Memory B cell (primary cell): ENCODE measurements at regions not wholly inside any gene's neighbourhood (a gene's known extent, or its start where the extent isn't known, plus 50 kb on each side); places are given as distances from the start of the nearest gene placed in this dataset.

Experiments used
- ATAC-seq: fragments of 150-1000 bp; cut with Tn5 transposase; 2 replicates; pipeline ENCODE4 v1.10.0; 2021; ENCODE audit warnings: low read depth, mild to moderate bottlenecking, moderate library complexity
- DNase-seq, 2 donors: peaks; one replicate each; pipeline ENCODE4 v3.0.0; 2022; ENCODE audit warnings: low spot score in 2 of 2
- H3K27ac Mint-ChIP-seq: one replicate; pipeline ENCODE4 v1.8.0; 2022; ENCODE audit warnings: mild to moderate bottlenecking, moderate library complexity, mixed read lengths
- H3K27me3 Mint-ChIP-seq: one replicate; pipeline ENCODE4 v1.8.0; 2022; ENCODE audit warnings: mixed read lengths
- H3K36me3 Mint-ChIP-seq: one replicate; pipeline ENCODE4 v1.8.0; 2022; ENCODE audit warnings: mild to moderate bottlenecking, mixed read lengths
- H3K4me1 Mint-ChIP-seq: one replicate; pipeline ENCODE4 v1.8.0; 2022; ENCODE audit warnings: mixed read lengths
- H3K4me3 Mint-ChIP-seq: one replicate; pipeline ENCODE4 v1.8.0; 2022; ENCODE audit warnings: mild to moderate bottlenecking, moderate library complexity, mixed read lengths
- H3K9me3 Mint-ChIP-seq: one replicate; pipeline ENCODE4 v1.8.0; 2022; ENCODE audit warnings: mixed read lengths

DNA sequence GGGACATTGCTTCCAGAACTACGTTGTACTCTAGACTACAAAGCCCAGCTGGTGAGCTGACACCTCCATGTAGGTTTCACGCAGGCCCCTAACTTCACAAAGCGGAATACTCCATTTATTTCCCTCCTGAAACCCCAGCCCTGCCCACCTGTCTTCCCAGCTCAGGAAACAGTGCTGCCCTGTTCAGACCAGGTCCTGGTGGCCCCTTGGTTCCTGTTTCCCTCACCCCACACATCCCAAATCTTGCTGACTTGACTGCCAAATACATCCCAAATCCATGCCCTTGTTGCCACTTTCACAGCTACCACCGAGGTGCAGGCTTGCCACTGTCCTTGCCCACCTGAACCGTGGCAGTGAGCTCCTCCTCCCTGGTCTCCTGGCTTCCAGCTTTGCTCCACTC is 113.1 kb upstream of the PTPN1 start:
- H3K4me1 Mint-ChIP-seq, result peaks cover 8% of the 10 kb centered on the region
- H3K27me3 Mint-ChIP-seq, result peaks cover 13% of the 10 kb centered on the region
- DNase-seq (no peak), ATAC-seq (no peak)
- no peak overlapping the region for H3K27ac Mint-ChIP-seq
- no peak overlapping the region for H3K4me3 Mint-ChIP-seq
- no peaks in the 10 kb centered on the region for H3K9me3 Mint-ChIP-seq
- no peaks in the 10 kb centered on the region for H3K36me3 Mint-ChIP-seq

DNA sequence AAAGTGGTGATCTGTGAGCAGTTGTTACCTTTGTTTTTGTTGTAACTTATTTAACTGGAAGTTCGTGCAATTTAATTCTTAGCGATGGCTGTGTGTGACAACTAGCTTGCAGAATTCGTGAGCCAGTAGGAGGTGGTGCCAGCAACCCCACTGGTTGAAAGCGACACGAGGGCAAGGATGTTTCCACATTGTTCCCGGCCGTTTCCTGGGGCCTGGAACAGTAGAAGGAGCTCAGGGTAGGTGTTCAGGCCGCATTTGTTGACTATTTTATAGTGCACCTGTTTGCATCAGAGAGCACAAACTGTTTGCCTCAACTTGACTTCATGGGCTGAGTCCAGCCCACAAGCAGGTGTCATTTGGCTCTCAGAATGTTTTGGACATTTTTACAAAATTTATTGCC is 112.1 kb upstream of the PTPN1 start:
- no peak for ATAC-seq
- DNase-seq, result no peak
- H3K4me1 Mint-ChIP-seq, result peaks cover 8% of the 10 kb centered on the region

DNA sequence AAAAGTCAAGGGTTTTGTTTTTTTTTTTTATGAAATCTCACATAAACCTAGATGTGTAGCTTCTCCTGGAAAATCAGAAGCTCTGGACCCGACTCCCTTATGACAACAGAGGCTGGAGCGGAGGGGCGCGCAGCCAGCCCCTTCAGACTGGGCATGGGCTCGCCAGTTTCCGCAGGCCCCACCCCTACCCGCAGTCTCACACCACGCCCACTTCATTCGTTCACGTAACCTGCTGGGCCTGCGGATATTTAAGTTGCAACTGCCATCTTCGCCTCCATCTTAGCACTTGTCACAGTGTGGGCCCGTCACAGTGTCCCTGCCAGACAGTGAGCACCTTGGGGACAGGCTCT is 111.7 kb upstream of the PTPN1 start:
- peaks cover 8% of the 10 kb centered on the region for H3K4me1 Mint-ChIP-seq
- no peaks in the 10 kb centered on the region for H3K36me3 Mint-ChIP-seq

More for the DNA sequence above, 112.1 kb upstream of the PTPN1 start:
- no peak overlapping the region for H3K4me3 Mint-ChIP-seq
- no peaks in the 10 kb centered on the region for H3K9me3 Mint-ChIP-seq
- no peak overlapping the region for H3K27ac Mint-ChIP-seq
- peaks cover 13% of the 10 kb centered on the region for H3K27me3 Mint-ChIP-seq
- no peaks in the 10 kb centered on the region for H3K36me3 Mint-ChIP-seq

DNA sequence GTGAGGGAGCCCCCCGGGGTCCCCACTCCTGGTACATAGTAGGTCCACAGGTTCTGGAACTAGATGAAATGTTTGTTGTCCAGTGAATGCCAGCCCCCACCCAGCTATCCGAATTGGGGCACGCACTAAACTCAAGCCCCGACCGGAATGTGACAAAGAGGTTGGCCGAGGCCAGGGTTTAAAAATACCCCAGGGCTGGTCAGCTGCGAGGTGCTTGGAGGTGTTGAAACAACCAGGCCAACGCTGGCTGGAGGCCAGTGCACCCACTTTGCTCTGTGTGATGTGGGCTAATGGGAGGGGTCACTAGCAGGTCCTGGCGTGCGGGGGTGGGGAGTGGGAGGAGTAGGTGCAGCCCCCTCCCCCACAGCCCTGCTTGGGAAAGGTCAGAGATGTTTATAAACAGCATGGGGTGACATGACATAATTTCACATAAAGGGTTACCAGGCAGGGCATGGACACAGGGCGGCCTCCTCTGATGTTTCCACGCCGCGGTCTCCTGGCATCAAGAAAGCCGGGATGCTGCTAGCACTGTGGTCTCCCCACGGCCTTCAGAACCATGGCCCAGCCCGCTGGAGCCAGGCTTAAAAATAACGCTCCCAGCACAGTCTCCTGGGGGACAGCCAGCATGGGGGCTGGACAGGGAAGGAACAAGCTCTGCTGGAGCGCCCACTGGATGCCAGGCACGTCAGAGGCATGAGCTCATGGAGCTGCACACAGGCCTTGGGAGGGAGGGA is 111.2 kb upstream of the PTPN1 start:
- peaks cover 13% of the 10 kb centered on the region for H3K27me3 Mint-ChIP-seq
- no peak for ATAC-seq
- H3K4me3 Mint-ChIP-seq, result no peak overlapping the region
- H3K4me1 Mint-ChIP-seq, result peaks cover 8% of the 10 kb centered on the region
- DNase-seq, result no peak
- H3K9me3 Mint-ChIP-seq, result no peaks in the 10 kb centered on the region
- no peaks in the 10 kb centered on the region for H3K36me3 Mint-ChIP-seq
- no peak overlapping the region for H3K27ac Mint-ChIP-seq

More for the DNA sequence above, 111.7 kb upstream of the PTPN1 start:
- H3K27ac Mint-ChIP-seq, result no peak overlapping the region
- H3K9me3 Mint-ChIP-seq, result no peaks in the 10 kb centered on the region
- H3K27me3 Mint-ChIP-seq, result peaks cover 13% of the 10 kb centered on the region
- no peak overlapping the region for H3K4me3 Mint-ChIP-seq
- DNase-seq, result no peak
- no peak for ATAC-seq

DNA sequence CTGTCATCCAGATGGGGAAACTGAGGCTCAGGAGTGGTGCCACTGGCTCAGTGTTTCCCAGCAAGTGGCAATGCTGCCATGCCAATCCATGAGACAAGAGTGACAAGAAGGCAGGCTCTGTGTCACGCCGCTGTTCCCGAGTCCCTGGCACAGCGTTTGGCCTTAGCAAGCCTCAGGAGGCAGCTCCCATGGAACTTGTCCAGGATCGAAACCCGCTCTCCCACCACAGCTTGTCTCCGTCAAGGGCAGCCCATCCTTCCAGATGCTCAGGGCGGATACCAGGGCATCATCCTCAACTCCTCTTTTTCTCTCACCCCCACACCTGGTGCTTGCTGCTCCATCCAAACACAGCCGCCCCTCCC is 110.6 kb upstream of the PTPN1 start:
- ATAC-seq (no peak), DNase-seq (no peak)
- Mint-ChIP-seq H3K27ac (no peak overlapping the region), H3K36me3 (no peaks in the 10 kb centered on the region), H3K27me3 (peaks cover 17% of the 10 kb centered on the region), H3K9me3 (no peaks in the 10 kb centered on the region), H3K4me1 (peaks cover 7% of the 10 kb centered on the region), H3K4me3 (no peak overlapping the region)

DNA sequence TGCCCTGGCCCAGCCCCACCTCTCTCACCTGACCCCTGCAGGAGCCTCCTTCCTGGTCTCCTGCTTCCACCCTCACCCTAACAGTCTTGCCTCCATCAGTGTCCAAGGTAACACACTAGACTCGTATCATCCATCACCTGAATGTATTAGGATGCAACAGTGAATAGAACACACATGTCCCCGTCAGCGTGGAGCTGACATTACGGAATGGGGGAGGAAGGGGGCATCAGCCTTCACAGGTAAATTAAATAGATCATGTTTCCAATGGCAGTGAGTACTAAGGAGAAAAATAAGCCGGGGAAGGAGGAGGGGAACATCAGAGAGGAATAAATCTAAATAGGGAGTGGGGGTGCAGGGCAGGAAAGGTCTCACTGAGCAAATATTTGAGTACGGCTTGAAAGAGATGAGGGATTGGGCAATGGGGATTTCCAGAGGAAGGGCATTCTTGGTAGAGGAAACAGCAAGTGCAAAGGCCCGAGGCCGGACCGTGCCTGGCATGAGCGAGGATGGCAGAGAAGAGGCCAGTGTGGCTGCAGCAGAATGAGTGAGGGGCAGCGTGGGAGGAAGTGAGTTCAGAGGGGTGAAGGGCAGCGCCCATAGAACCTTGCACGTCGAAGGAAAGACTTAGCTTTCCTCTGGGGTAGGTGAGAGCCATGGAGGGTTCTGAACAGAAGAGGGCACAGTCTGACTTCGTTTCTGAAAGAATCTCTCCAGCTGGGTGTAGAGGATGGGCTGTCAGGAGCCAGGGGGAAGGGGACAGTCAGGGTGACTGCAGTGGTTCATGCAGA is 110.1 kb upstream of the PTPN1 start:
- no peak for ATAC-seq
- peaks cover 1% of the 10 kb centered on the region for H3K4me1 Mint-ChIP-seq
- H3K27ac Mint-ChIP-seq, result no peak overlapping the region
- no peak overlapping the region for H3K4me3 Mint-ChIP-seq
- H3K36me3 Mint-ChIP-seq, result no peaks in the 10 kb centered on the region
- H3K9me3 Mint-ChIP-seq, result no peaks in the 10 kb centered on the region
- H3K27me3 Mint-ChIP-seq, result peaks cover 16% of the 10 kb centered on the region
- no peak for DNase-seq

DNA sequence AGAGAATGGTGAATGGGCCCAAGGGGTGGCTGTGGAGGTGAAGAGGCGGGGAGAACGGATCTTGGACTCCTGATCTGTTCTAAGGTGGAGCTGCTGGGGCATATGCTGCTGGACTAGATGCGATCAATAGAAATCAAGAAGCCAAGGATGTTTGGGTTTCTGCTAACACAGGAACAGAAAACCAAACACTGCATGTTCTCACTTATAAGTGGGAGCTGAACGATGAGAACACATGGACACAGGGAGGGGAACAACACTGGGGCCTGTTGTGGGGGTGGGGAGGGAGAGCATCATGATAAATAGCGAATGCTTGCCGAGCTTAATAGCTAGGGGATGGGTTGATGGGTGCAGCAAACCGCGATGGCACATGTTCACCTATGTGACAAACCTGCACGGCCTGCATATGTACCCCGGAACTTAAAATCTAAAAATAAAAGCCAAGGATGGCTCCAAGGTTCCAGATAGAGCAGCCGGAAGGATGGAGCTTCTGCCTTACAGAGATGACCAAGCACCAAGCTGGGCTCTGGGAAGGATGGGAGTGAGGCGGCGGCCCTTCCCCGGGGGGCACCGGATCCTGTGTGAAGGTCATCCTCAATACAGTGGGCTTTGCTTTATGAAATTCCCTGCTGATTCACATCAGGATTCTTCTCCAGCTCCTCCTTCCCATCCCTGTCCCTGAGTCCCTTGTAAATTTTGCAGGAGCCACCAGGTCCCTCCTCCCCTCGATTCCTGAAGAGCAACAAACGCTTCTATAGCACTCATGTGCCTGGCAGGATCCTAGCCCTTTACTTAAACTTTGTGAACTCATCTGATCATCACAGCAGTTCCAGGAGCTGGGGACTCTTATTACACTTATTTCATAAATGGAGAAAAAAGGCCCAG is 109.2 kb upstream of the PTPN1 start:
- Mint-ChIP-seq H3K4me3 (no peak overlapping the region), H3K9me3 (no peaks in the 10 kb centered on the region), H3K4me1 (no peaks in the 10 kb centered on the region), H3K27me3 (peaks cover 17% of the 10 kb centered on the region), H3K27ac (no peak overlapping the region), H3K36me3 (no peaks in the 10 kb centered on the region)
- ATAC-seq (no peak), DNase-seq (no peak)

DNA sequence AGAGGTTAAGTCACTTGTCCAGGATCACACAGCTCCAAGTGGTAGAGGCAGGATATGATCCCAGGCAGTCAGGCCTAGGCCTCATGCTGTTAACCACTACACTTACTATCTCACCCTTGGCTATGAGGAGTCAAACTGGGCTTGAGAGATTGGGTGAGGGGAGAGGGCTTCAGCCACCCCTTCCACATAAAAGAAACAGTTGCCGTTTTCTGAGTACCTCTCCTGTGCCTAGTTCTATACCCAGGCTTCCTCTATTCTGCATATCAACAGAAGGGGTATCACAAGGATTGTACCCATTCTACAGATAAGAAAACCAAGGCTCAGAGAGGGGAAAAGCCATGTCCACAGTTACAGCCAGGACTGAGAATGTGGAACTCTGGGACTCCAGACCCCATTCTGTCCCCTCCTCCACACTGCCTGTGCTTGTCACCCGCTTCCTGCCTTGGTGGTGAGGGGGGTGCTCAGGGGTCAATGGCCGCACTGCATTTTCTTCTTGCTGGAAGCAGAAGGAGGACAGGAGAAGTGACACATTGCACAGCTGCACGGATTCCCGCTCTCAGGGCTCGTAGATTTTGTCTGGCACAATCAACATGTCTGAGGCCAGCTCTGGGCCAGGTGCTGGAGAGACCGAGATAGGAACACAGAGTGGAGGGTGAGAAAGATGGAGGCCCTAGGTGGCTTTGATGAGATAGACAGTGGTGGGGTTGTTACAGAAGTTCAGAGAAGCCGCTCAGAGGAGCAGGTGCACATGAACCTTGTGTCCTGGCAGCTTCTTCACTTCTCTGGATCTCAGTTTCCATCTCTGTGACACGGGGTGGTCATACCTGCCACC is 108.4 kb upstream of the PTPN1 start:
- H3K27ac Mint-ChIP-seq, result no peak overlapping the region
- no peaks in the 10 kb centered on the region for H3K4me1 Mint-ChIP-seq
- ATAC-seq (no peak), DNase-seq (no peak)
- peaks cover 21% of the 10 kb centered on the region for H3K27me3 Mint-ChIP-seq
- H3K36me3 Mint-ChIP-seq, result no peaks in the 10 kb centered on the region
- H3K9me3 Mint-ChIP-seq, result no peaks in the 10 kb centered on the region
- H3K4me3 Mint-ChIP-seq, result no peak overlapping the region

DNA sequence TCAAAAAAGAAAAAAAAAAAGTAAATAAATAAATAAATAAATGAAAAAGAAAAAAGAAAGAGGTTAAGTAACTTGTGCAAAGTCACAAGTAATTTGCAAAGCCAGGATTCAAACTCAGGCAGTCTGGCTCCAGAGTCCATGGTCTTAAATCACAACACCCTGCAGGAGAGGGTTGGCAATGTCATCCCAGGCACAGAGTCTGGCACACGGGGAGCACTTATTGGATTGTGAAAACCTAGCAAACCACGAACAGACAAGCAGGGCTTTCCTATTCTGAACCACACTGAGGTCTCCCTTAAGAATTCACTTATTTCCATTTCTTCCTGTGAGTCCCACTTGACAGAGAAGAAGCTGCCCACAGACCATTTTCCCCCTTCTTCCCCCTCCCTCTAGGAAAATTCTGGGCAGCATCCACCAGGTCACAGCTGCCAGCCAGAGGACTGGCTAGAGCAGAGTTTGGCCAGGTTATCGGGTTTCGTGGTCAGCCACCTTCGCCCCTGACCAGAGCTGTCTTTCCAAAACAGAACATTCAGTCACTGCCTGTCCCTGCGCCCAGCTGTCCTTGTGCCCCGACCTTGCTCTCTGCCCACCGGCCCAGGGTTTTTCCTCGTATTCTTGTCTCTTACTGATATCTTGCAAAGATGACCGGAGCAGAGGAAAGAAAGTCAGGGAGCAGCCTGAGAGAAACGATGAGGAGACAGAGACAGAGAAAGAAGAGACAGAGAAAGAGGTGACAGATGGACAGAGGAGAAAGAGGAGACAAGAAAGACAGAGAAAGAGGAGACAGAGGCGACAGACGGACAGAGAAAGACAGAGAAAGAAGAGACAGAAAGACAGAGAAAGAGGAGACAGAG is 106.4 kb upstream of the PTPN1 start:
- Mint-ChIP-seq H3K9me3 (no peaks in the 10 kb centered on the region), H3K27ac (no peak overlapping the region), H3K4me3 (no peak overlapping the region), H3K36me3 (no peaks in the 10 kb centered on the region), H3K27me3 (peaks cover 15% of the 10 kb centered on the region), H3K4me1 (no peaks in the 10 kb centered on the region)
- DNase-seq (no peak), ATAC-seq (no peak)

DNA sequence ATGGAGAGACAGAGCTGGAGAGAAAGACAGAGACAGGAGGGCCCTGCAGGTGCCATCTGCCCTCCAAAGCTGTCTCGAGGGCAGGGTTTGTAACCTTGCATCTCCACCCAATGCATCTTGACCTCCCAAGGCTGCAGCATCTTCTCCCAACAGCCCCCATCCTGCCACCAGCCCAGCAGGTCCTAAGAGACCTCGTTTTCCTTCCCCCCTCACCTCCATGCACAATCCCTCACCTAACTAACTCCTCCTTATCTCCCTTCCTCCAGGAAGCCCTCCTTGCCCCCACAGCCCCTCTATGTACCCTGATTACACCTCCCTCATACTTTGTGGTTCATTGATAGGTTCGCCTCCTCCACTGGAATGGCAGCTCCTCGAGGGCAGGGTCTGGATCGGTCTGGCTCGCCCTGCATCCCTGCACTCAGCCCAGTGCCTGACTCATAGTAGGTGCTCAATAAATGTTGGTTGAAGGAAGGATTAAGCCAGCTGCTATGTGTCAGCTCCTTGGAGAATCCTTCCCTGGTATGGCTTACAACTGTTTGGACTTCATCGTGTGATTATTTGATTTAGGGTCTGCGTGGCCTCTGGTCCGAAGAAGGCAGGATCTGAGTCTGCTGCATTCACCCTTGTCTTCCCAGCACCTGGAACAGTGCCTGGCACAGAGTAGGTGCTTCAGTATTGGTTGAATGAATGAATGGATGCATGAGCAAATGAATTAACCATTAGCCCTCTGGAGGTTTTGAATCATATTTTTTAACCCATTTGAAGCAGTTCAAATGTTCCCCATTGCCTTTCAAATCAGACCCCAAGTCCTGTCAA is 105.6 kb upstream of the PTPN1 start:
- no peak overlapping the region for H3K4me3 Mint-ChIP-seq
- no peak for ATAC-seq
- H3K36me3 Mint-ChIP-seq, result no peaks in the 10 kb centered on the region
- DNase-seq, result no peak
- peaks cover 17% of the 10 kb centered on the region for H3K27me3 Mint-ChIP-seq
- no peaks in the 10 kb centered on the region for H3K9me3 Mint-ChIP-seq
- H3K4me1 Mint-ChIP-seq, result no peaks in the 10 kb centered on the region
- no peak overlapping the region for H3K27ac Mint-ChIP-seq

DNA sequence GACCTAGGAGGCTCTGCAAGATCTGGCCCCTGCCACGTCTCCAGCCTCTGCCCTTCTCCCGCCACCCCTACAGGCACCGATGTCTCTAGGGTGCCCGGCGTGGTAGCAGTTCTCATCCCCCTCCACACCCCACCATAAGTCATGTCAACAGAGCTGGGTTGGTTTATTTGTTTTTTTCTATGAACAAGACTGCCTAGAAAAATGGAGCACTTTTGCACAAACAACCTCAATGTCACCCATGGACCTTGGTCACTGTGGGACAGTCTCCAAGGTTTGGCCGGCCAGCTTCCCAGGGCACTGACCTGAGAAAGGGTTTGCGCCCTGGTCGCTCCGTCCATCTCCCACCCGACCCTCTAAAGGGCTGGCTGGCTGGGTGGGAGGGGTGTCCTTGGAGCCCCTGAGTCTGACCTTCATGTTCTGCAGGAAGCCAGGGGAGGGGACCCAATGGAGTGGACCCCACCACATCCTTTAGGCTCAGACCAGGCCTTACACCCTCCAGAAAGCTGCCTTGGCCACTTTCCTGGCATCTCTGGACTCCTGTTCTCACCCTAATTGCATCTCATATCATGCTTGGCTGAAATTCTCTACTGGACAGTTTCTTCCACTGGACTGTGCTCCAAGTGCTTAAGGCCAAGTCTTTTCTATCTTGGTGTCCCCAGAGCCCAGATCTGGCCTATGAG is 104.8 kb upstream of the PTPN1 start:
- no peak overlapping the region for H3K4me3 Mint-ChIP-seq
- H3K36me3 Mint-ChIP-seq, result no peaks in the 10 kb centered on the region
- no peak overlapping the region for H3K27ac Mint-ChIP-seq
- no peak for ATAC-seq
- H3K4me1 Mint-ChIP-seq, result no peaks in the 10 kb centered on the region
- no peak for DNase-seq
- no peaks in the 10 kb centered on the region for H3K9me3 Mint-ChIP-seq
- H3K27me3 Mint-ChIP-seq, result peaks cover 13% of the 10 kb centered on the region
